ENCODE measurements at regions not wholly inside any gene's neighbourhood (a gene's known extent, or its start where the extent isn't known, plus 50 kb on each side); places are given as distances from the start of the nearest gene placed in this dataset.
A peak's percentile ranks its signal among the peaks of the same experiment; 100 is the strongest.

- intact Hi-C loops (cut with DNase I), result no loop called here
- H3K27me3 ChIP-seq (ENCODE audit: control insufficient read depth, insufficient read depth, low read length), result no peaks in the 10 kb centered on the region
- TF ChIP-seq CTCF (IDR thresholded peaks at IDR 0.05; ENCODE audit: borderline replicate concordance, extremely low read depth, insufficient read depth), result no peak
- no peak overlapping the region for H3K4me3 ChIP-seq (ENCODE audit: low read length in 3 of 3)
- no peak overlapping the region for H3K27ac ChIP-seq (ENCODE audit: low read depth in 2 of 2, low read length in 2 of 2)
- no peaks in the 10 kb centered on the region for H3K9me3 ChIP-seq (ENCODE audit: control insufficient read depth in 2 of 3, insufficient read depth in 1 of 3, low read length in 3 of 3)
- H3K4me1 ChIP-seq (ENCODE audit: control insufficient read depth in 2 of 3, insufficient read depth in 2 of 3, low read depth in 1 of 3, low read length in 3 of 3), result no peaks in the 10 kb centered on the region
- FAIRE-seq (no peak), DNase-seq (no peak)
- H3K9ac ChIP-seq (ENCODE audit: low read length in 3 of 3), result no peak overlapping the region
- no peaks in the 10 kb centered on the region for H3K36me3 ChIP-seq (ENCODE audit: control insufficient read depth in 2 of 3, insufficient read depth in 3 of 3, low read length in 3 of 3)
Observed at GRCh38 chr14:98913967-98914650, 357.9 kb downstream of the BCL11B start.

GRCh38 chr14:98914942-98915341 is 357.1 kb downstream of the BCL11B start:
- no peaks in the 10 kb centered on the region for H3K4me1 ChIP-seq (ENCODE audit: control insufficient read depth in 2 of 3, insufficient read depth in 2 of 3, low read depth in 1 of 3, low read length in 3 of 3)
- H3K27me3 ChIP-seq (ENCODE audit: control insufficient read depth, insufficient read depth, low read length), result no peaks in the 10 kb centered on the region
- H3K27ac ChIP-seq (ENCODE audit: low read depth in 2 of 2, low read length in 2 of 2), result no peak overlapping the region
- FAIRE-seq, result no peak
- H3K4me3 ChIP-seq (ENCODE audit: low read length in 3 of 3), result no peak overlapping the region
- H3K36me3 ChIP-seq (ENCODE audit: control insufficient read depth in 2 of 3, insufficient read depth in 3 of 3, low read length in 3 of 3), result no peaks in the 10 kb centered on the region
- TF ChIP-seq CTCF (IDR thresholded peaks at IDR 0.05; ENCODE audit: borderline replicate concordance, extremely low read depth, insufficient read depth), result no peak
- peak in 1 of 5 donors; percentile 52 for DNase-seq
- H3K9me3 ChIP-seq (ENCODE audit: control insufficient read depth in 2 of 3, insufficient read depth in 1 of 3, low read length in 3 of 3), result no peaks in the 10 kb centered on the region
- intact Hi-C loops (cut with DNase I), result no loop called here
- H3K9ac ChIP-seq (ENCODE audit: low read length in 3 of 3), result no peak overlapping the region

GRCh38 chr14:98915625-98916024 is 356.4 kb downstream of the BCL11B start:
- intact Hi-C loops (cut with DNase I), result no loop called here
- FAIRE-seq (no peak), DNase-seq (no peak)
- no peak overlapping the region for H3K27ac ChIP-seq (ENCODE audit: low read depth in 2 of 2, low read length in 2 of 2)
- no peak for TF ChIP-seq CTCF (IDR thresholded peaks at IDR 0.05; ENCODE audit: borderline replicate concordance, extremely low read depth, insufficient read depth)
- no peaks in the 10 kb centered on the region for H3K9me3 ChIP-seq (ENCODE audit: control insufficient read depth in 2 of 3, insufficient read depth in 1 of 3, low read length in 3 of 3)
- H3K9ac ChIP-seq (ENCODE audit: low read length in 3 of 3), result no peak overlapping the region
- H3K36me3 ChIP-seq (ENCODE audit: control insufficient read depth in 2 of 3, insufficient read depth in 3 of 3, low read length in 3 of 3), result no peaks in the 10 kb centered on the region
- H3K4me3 ChIP-seq (ENCODE audit: low read length in 3 of 3), result no peak overlapping the region
- no peaks in the 10 kb centered on the region for H3K4me1 ChIP-seq (ENCODE audit: control insufficient read depth in 2 of 3, insufficient read depth in 2 of 3, low read depth in 1 of 3, low read length in 3 of 3)
- H3K27me3 ChIP-seq (ENCODE audit: control insufficient read depth, insufficient read depth, low read length), result no peaks in the 10 kb centered on the region

GRCh38 chr14:98916036-98916435 is 356.0 kb downstream of the BCL11B start:
- DNase-seq, result no peak
- H3K9ac ChIP-seq (ENCODE audit: low read length in 3 of 3), result no peak overlapping the region

More at GRCh38 chr14:98916036-98916435, 356.0 kb downstream of the BCL11B start:
- no peaks in the 10 kb centered on the region for H3K36me3 ChIP-seq (ENCODE audit: control insufficient read depth in 2 of 3, insufficient read depth in 3 of 3, low read length in 3 of 3)
- H3K27me3 ChIP-seq (ENCODE audit: control insufficient read depth, insufficient read depth, low read length), result no peaks in the 10 kb centered on the region
- intact Hi-C loops (cut with DNase I), result no loop called here
- FAIRE-seq, result no peak
- no peaks in the 10 kb centered on the region for H3K9me3 ChIP-seq (ENCODE audit: control insufficient read depth in 2 of 3, insufficient read depth in 1 of 3, low read length in 3 of 3)
- no peak for TF ChIP-seq CTCF (IDR thresholded peaks at IDR 0.05; ENCODE audit: borderline replicate concordance, extremely low read depth, insufficient read depth)
- H3K4me1 ChIP-seq (ENCODE audit: control insufficient read depth in 2 of 3, insufficient read depth in 2 of 3, low read depth in 1 of 3, low read length in 3 of 3), result no peaks in the 10 kb centered on the region
- no peak overlapping the region for H3K27ac ChIP-seq (ENCODE audit: low read depth in 2 of 2, low read length in 2 of 2)
- H3K4me3 ChIP-seq (ENCODE audit: low read length in 3 of 3), result no peak overlapping the region

Measured in kidney (tissue), 13 donors.